ENCODE measurements at regions not wholly inside any gene's neighbourhood (a gene's known extent, or its start where the extent isn't known, plus 50 kb on each side); places are given as distances from the start of the nearest gene placed in this dataset.
A peak's percentile ranks its signal among the peaks of the same experiment; 100 is the strongest.
"Not testable (repeated sequence)": the region's sequence is repeated elsewhere in the genome, so short reads cannot be mapped to it uniquely, and the experiment has no call there.

GRCh38 chr9:39649029-39649428 lies 293.6 kb downstream of the SPATA31A1 start:
- H3K9me3 ChIP-seq; ATAC-seq; H3K4me1 ChIP-seq; H3K4me3 ChIP-seq; DNase-seq; intact Hi-C loops (cut with DNase I); H3K36me3 ChIP-seq; H3K27ac ChIP-seq; H3K27me3 ChIP-seq (ENCODE audit: low read depth): not testable (repeated sequence)

GRCh38 chr9:39656960-39657603 lies 301.6 kb downstream of the SPATA31A1 start:
- H3K4me1 ChIP-seq; intact Hi-C loops (cut with DNase I); ATAC-seq; H3K36me3 ChIP-seq; H3K27me3 ChIP-seq (ENCODE audit: low read depth); DNase-seq; H3K4me3 ChIP-seq; H3K27ac ChIP-seq; H3K9me3 ChIP-seq: not testable (repeated sequence)

GRCh38 chr9:39663020-39663419 lies 307.6 kb downstream of the SPATA31A1 start:
- H3K27ac ChIP-seq; H3K9me3 ChIP-seq; H3K36me3 ChIP-seq; H3K4me3 ChIP-seq; DNase-seq; intact Hi-C loops (cut with DNase I); H3K27me3 ChIP-seq (ENCODE audit: low read depth); H3K4me1 ChIP-seq: not testable (repeated sequence)
- peak in 1 of 2 donors; percentile 54 for ATAC-seq

GRCh38 chr9:39663713-39664112 lies 308.2 kb downstream of the SPATA31A1 start:
- H3K4me3 ChIP-seq; H3K36me3 ChIP-seq; DNase-seq; H3K27ac ChIP-seq; ATAC-seq; intact Hi-C loops (cut with DNase I); H3K4me1 ChIP-seq; H3K27me3 ChIP-seq (ENCODE audit: low read depth); H3K9me3 ChIP-seq: not testable (repeated sequence)

GRCh38 chr9:39665020-39665419 lies 309.6 kb downstream of the SPATA31A1 start:
- H3K27ac ChIP-seq; ATAC-seq; H3K9me3 ChIP-seq; H3K36me3 ChIP-seq; H3K4me3 ChIP-seq; DNase-seq; intact Hi-C loops (cut with DNase I); H3K27me3 ChIP-seq (ENCODE audit: low read depth); H3K4me1 ChIP-seq: not testable (repeated sequence)

- intact Hi-C loops (cut with DNase I); H3K36me3 ChIP-seq; ATAC-seq; H3K27ac ChIP-seq; H3K27me3 ChIP-seq (ENCODE audit: low read depth); DNase-seq; H3K4me1 ChIP-seq; H3K9me3 ChIP-seq; H3K4me3 ChIP-seq: not testable (repeated sequence)
Measured at GRCh38 chr9:39674437-39675210, 319.2 kb downstream of the SPATA31A1 start.

GRCh38 chr9:39675211-39675553 lies 319.7 kb downstream of the SPATA31A1 start:
- H3K4me3 ChIP-seq; ATAC-seq; intact Hi-C loops (cut with DNase I): not testable (repeated sequence)

GRCh38 chr9:39678534-39679263 lies 323.2 kb downstream of the SPATA31A1 start:
- H3K27ac ChIP-seq; H3K36me3 ChIP-seq; H3K9me3 ChIP-seq; H3K4me3 ChIP-seq; intact Hi-C loops (cut with DNase I); H3K4me1 ChIP-seq; H3K27me3 ChIP-seq (ENCODE audit: low read depth); DNase-seq: not testable (repeated sequence)
- ATAC-seq: peak in 1 of 2 donors; percentile 39

More at GRCh38 chr9:39675211-39675553, 319.7 kb downstream of the SPATA31A1 start:
- H3K27me3 ChIP-seq (ENCODE audit: low read depth); H3K9me3 ChIP-seq; H3K36me3 ChIP-seq; DNase-seq; H3K27ac ChIP-seq; H3K4me1 ChIP-seq: not testable (repeated sequence)

GRCh38 chr9:39680694-39681401 lies 325.4 kb downstream of the SPATA31A1 start:
- H3K4me1 ChIP-seq; H3K27ac ChIP-seq; H3K36me3 ChIP-seq; H3K4me3 ChIP-seq; intact Hi-C loops (cut with DNase I); DNase-seq; ATAC-seq; H3K27me3 ChIP-seq (ENCODE audit: low read depth); H3K9me3 ChIP-seq: not testable (repeated sequence)

- H3K4me1 ChIP-seq; DNase-seq; ATAC-seq; H3K9me3 ChIP-seq; H3K36me3 ChIP-seq; intact Hi-C loops (cut with DNase I); H3K27me3 ChIP-seq (ENCODE audit: low read depth); H3K4me3 ChIP-seq; H3K27ac ChIP-seq: not testable (repeated sequence)
Measured at GRCh38 chr9:39728862-39729261, 373.4 kb downstream of the SPATA31A1 start.

- DNase-seq; H3K27me3 ChIP-seq (ENCODE audit: low read depth); H3K9me3 ChIP-seq; H3K27ac ChIP-seq; H3K36me3 ChIP-seq; H3K4me1 ChIP-seq; intact Hi-C loops (cut with DNase I); H3K4me3 ChIP-seq; ATAC-seq: not testable (repeated sequence)
Measured at GRCh38 chr9:39744898-39745297, 389.4 kb downstream of the SPATA31A1 start.

- ATAC-seq; intact Hi-C loops (cut with DNase I): not testable (repeated sequence)
Measured at GRCh38 chr9:39775570-39775969, 420.1 kb downstream of the SPATA31A1 start.

GRCh38 chr9:39791356-39791755 lies 435.9 kb downstream of the SPATA31A1 start:
- H3K4me3 ChIP-seq: peak overlapping the region; percentile 40
- H3K36me3 ChIP-seq; H3K4me1 ChIP-seq; H3K9me3 ChIP-seq; H3K27ac ChIP-seq; H3K27me3 ChIP-seq (ENCODE audit: low read depth); intact Hi-C loops (cut with DNase I): not testable (repeated sequence)
- peak; percentile 100 for ATAC-seq
- peak; percentile 48 for DNase-seq

More at GRCh38 chr9:39775570-39775969, 420.1 kb downstream of the SPATA31A1 start:
- H3K27me3 ChIP-seq (ENCODE audit: low read depth); H3K27ac ChIP-seq; H3K9me3 ChIP-seq; H3K4me1 ChIP-seq; H3K36me3 ChIP-seq; H3K4me3 ChIP-seq; DNase-seq: not testable (repeated sequence)
